ENCODE measurements at regions not wholly inside any gene's neighbourhood (a gene's known extent, or its start where the extent isn't known, plus 50 kb on each side); places are given as distances from the start of the nearest gene placed in this dataset.
A peak's percentile ranks its signal among the peaks of the same experiment; 100 is the strongest.

- no peak for TF ChIP-seq NPAS2 (CRISPR knock-in tag; IDR thresholded peaks at IDR 0.05; ENCODE audit: borderline replicate concordance)
- no peak for TF ChIP-seq HDAC2 (IDR thresholded peaks at IDR 0.05)
- TF ChIP-seq FOSL2 (IDR thresholded peaks at IDR 0.05), result no peak
- TF ChIP-seq FOSL2 (CRISPR knock-in tag; IDR thresholded peaks at IDR 0.05), result no peak
- TF ChIP-seq USF2 (IDR thresholded peaks at IDR 0.05), result no peak
- no peak for TF ChIP-seq ZSCAN20 (CRISPR knock-in tag; IDR thresholded peaks at IDR 0.05)
- TF ChIP-seq HOXB5 (CRISPR knock-in tag; IDR thresholded peaks at IDR 0.05), result no peak
- no peak for TF ChIP-seq CEBPB (IDR thresholded peaks at IDR 0.05)
- TF ChIP-seq HOXB13 (CRISPR knock-in tag; IDR thresholded peaks at IDR 0.05; ENCODE audit: low read depth), result no peak
Measured at GRCh38 chr19:28493884-28494283, 719.1 kb downstream of the UQCRFS1 start (continued).

GRCh38 chr19:28492621-28493020, 720.3 kb downstream of the UQCRFS1 start:
- 10% methylated on average over 8 of the region's 8 CpGs for WGBS (ENCODE audit: missing lambda C conversion rate)
- H3K9me3 ChIP-seq, result peaks cover 15% of the 10 kb centered on the region
- no peak overlapping the region for H3K4me3 ChIP-seq
- no peak for TF ChIP-seq FOXS1 (CRISPR knock-in tag; IDR thresholded peaks at IDR 0.05)
- no peak for TF ChIP-seq MAX (IDR thresholded peaks at IDR 0.05)
- TF ChIP-seq ZFP36 (IDR thresholded peaks at IDR 0.05; ENCODE audit: borderline replicate concordance, partially characterized antibody), result no peak
- TF ChIP-seq MAZ (IDR thresholded peaks at IDR 0.05; ENCODE audit: borderline replicate concordance, low read depth, low read length), result no peak
- TF ChIP-seq ESRRA (IDR thresholded peaks at IDR 0.05; ENCODE audit: borderline replicate concordance, low read length), result no peak
- TF ChIP-seq GATA3 (IDR thresholded peaks at IDR 0.05; ENCODE audit: borderline replicate concordance), result no peak
- TF ChIP-seq POLR2A (IDR thresholded peaks at IDR 0.05; ENCODE audit: low read length), result no peak
- no peak for TF ChIP-seq MYC (IDR thresholded peaks at IDR 0.05; ENCODE audit: borderline replicate concordance, low read length)
- TF ChIP-seq CHD2 (IDR thresholded peaks at IDR 0.05; ENCODE audit: low read length, partially characterized antibody), result no peak
- TF ChIP-seq ATOH8 (CRISPR knock-in tag; IDR thresholded peaks at IDR 0.05; ENCODE audit: low read depth), result no peak
- TF ChIP-seq RAD21 (conservative IDR thresholded peaks at IDR 0.05 in 1 of 2, IDR thresholded peaks at IDR 0.05 in 1 of 2), result no peak
- no peak for TF ChIP-seq HOXA7 (CRISPR knock-in tag; IDR thresholded peaks at IDR 0.05)
- no peak for TF ChIP-seq ELK1 (IDR thresholded peaks at IDR 0.05; ENCODE audit: low read depth, low read length)
- TF ChIP-seq CEBPB (IDR thresholded peaks at IDR 0.05), result no peak
- no peak for TF ChIP-seq CBX2 (IDR thresholded peaks at IDR 0.05; ENCODE audit: borderline replicate concordance, low read depth)
- no peak for TF ChIP-seq TFCP2L1 (CRISPR knock-in tag; IDR thresholded peaks at IDR 0.05)
- TF ChIP-seq ZSCAN20 (CRISPR knock-in tag; IDR thresholded peaks at IDR 0.05), result no peak
- TF ChIP-seq POLR2AphosphoS2 (conservative IDR thresholded peaks at IDR 0.05; ENCODE audit: low read length), result no peak
- TF ChIP-seq RCOR1 (IDR thresholded peaks at IDR 0.05; ENCODE audit: low read depth, low read length), result no peak
- H3K4me2 ChIP-seq, result no peak overlapping the region
- FAIRE-seq, result no peak
- CTCF ChIA-PET, result interaction anchor here (0.6 to 1.1 kb wide), 4 partner anchors 13 to 251 kb away, joined by 3 to 6 read pairs (median 3); no protein-coding TSS in a partner anchor
- no peak overlapping the region for H3K27ac ChIP-seq
- no peaks in the 10 kb centered on the region for H3K4me1 ChIP-seq
- ATAC-seq, result no peak
- POLR2A ChIA-PET, result no interaction called here
- no peak for DNase-seq (ENCODE audit: low read depth in 1 of 2, low spot score in 1 of 2)

GRCh38 chr19:28492201-28492600, 720.8 kb downstream of the UQCRFS1 start:
- FAIRE-seq, result peak; percentile 73
- ChIA-PET CTCF (interaction anchor here (0.6 to 1.0 kb wide), 4 partner anchors 14 to 252 kb away, joined by 3 to 6 read pairs (median 3); no protein-coding TSS in a partner anchor), POLR2A (no interaction called here)
- Histone ChIP-seq H3K27ac (no peak overlapping the region), H3K9me3 (peaks cover 15% of the 10 kb centered on the region), H3K4me2 (no peak overlapping the region), H3K4me1 (no peaks in the 10 kb centered on the region), H3K4me3 (no peak overlapping the region)
- TF ChIP-seq HES2 (IDR thresholded peaks at IDR 0.05) (no peak), HMGXB4 (CRISPR knock-in tag; IDR thresholded peaks at IDR 0.05; ENCODE audit: borderline replicate concordance) (no peak), HDAC2 (IDR thresholded peaks at IDR 0.05) (no peak), JUNB (IDR thresholded peaks at IDR 0.05) (no peak)
- ATAC-seq, result no peak
- no peak for DNase-seq (ENCODE audit: low read depth in 1 of 2, low spot score in 1 of 2)

All from A549 (cell line).